PC-3 (cell line): ENCODE measurements at regions not wholly inside any gene's neighbourhood (a gene's known extent, or its start where the extent isn't known, plus 50 kb on each side); places are given as distances from the start of the nearest gene placed in this dataset.

Experiments used
- ATAC-seq: fragments of 200-7000 bp; cut with Tn5 transposase; 2 replicates; pipeline ENCODE4 v1.9.1; 2020; ENCODE audit warnings: mild to moderate bottlenecking, moderate library complexity
- BruUV-seq: library from RNA; stranded (reverse); fragments of 400-500 nt; replicated peaks from 2 replicates; lab custom pipeline; 2021; lab: Mats Ljungman, UMichigan
- CTCF ChIA-PET: fragments of 300-600 bp; sonication (Branson Sonifier 250); formaldehyde crosslinking; loops from one replicate; lab custom pipeline; 2022; ENCODE audit warnings: antibody characterized with exemption; lab: Charles Lee
- POLR2A ChIA-PET: fragments of 300-600 bp; sonication (Branson Sonifier 250); formaldehyde crosslinking; loops from one replicate; lab custom pipeline; 2022; ENCODE audit warnings: antibody characterized with exemption; ENCODE audit not compliant: unreplicated experiment; lab: Charles Lee
- DNase-seq: peaks from one replicate; pipeline ENCODE4 v3.0.0-alpha.2; 2015
- H2AFZ ChIP-seq: fragments of 300-600 bp; sonication (generic); 2 replicates; pipeline ENCODE4 v1.6.0; 2016; ENCODE audit warnings: antibody characterized with exemption, low read length
- H3F3A ChIP-seq: fragments of 300-600 bp; sonication (generic); one replicate; pipeline ENCODE4 v1.6.0; 2017; ENCODE audit warnings: antibody characterized with exemption, low read length, control low read depth, mild to moderate bottlenecking; ENCODE audit not compliant: unreplicated experiment
- H3K27ac ChIP-seq: fragments of 300-600 bp; sonication (generic); 2 replicates; pipeline ENCODE4 v1.5.1; 2016; ENCODE audit warnings: mild to moderate bottlenecking, low read length
- H3K27me3 ChIP-seq: fragments of 300-600 bp; sonication (generic); 2 replicates; pipeline ENCODE4 v1.6.1; 2016; ENCODE audit warnings: low read length, mixed read lengths
- H3K36me3 ChIP-seq: fragments of 300-600 bp; sonication (generic); 2 replicates; pipeline ENCODE4 v1.6.1; 2016; ENCODE audit warnings: low read depth, mixed run types, low read length, mixed read lengths
- H3K4me1 ChIP-seq: fragments of 300-600 bp; sonication (generic); 2 replicates; pipeline ENCODE4 v1.5.1; 2016; ENCODE audit warnings: low read length; ENCODE audit not compliant: insufficient read depth
- H3K4me2 ChIP-seq: fragments of 300-600 bp; sonication (generic); 2 replicates; pipeline ENCODE4 v1.6.0; 2016; ENCODE audit warnings: low read length
- H3K4me3 ChIP-seq: fragments of 300-600 bp; sonication (generic); 2 replicates; pipeline ENCODE4 v1.5.1; 2016; ENCODE audit warnings: mild to moderate bottlenecking, low read length, mixed read lengths
- H3K79me2 ChIP-seq: fragments of 300-600 bp; sonication (generic); 2 replicates; pipeline ENCODE4 v1.6.1; 2017; ENCODE audit warnings: low read length, mixed read lengths
- H3K9ac ChIP-seq: fragments of 300-600 bp; sonication (generic); 2 replicates; pipeline ENCODE4 v1.6.0; 2016; ENCODE audit warnings: mild to moderate bottlenecking, low read length
- H3K9me2 ChIP-seq: fragments of 300-600 bp; sonication (generic); replicated peaks from 2 replicates; pipeline ENCODE4 v1.6.1; 2016; ENCODE audit warnings: mixed run types, low read length, mixed read lengths
- H3K9me3 ChIP-seq: fragments of 300-600 bp; sonication (generic); 2 replicates; pipeline ENCODE4 v1.6.1; 2016; ENCODE audit warnings: low read length, mixed read lengths
- H4K20me1 ChIP-seq: fragments of 300-600 bp; sonication (generic); 2 replicates; pipeline ENCODE4 v1.6.1; 2016; ENCODE audit warnings: low read length, mixed read lengths
- EZH2 ChIP-seq: fragments of 300-600 bp; sonication (generic); IDR thresholded peaks from one replicate; pipeline ENCODE4 v1.6.1; 2017; ENCODE audit warnings: antibody characterized with exemption, mild to moderate bottlenecking, low read length; ENCODE audit not compliant: unreplicated experiment
- EZH2phosphoT487 ChIP-seq: fragments of 300-600 bp; sonication (generic); IDR thresholded peaks from 2 replicates; pipeline ENCODE4 v1.6.1; 2018; ENCODE audit warnings: mild to moderate bottlenecking, antibody characterized with exemption, low read length, borderline replicate concordance
- intact Hi-C: fragments of 100-400 bp; cut with micrococcal nuclease; formaldehyde crosslinking; loops from 2 replicates; pipeline ENCODE4 v1.9.0; 2023
- TF ChIP-seq, protein P1 (sequence below): fragments of 300-600 bp; sonication (generic); conservative IDR thresholded peaks from 2 replicates; pipeline ENCODE4 v1.5.1; 2017; ENCODE audit warnings: antibody characterized with exemption, low read depth, mild to moderate bottlenecking, low read length

DNA sequence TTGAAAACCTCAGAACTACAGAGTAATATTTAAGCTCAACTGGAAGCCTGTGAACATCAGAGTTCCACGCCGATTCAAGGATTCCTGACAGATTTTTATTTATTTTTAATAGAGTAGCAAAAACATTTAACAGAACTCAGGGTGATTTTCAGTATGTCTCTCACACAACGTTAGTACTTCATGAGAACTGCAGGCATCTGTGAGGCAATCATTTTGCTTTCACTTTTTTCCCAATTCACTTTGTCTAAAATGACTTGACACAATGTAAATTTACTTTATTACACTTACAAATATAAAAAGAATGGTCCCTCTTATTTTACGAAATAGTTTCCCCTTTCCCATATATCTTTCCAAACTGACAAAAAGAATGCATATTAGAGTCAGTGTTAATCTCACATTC is 869.5 kb upstream of the EPHA5 start:
- Histone ChIP-seq H3K79me2 (no peaks in the 10 kb centered on the region), H3F3A (no peaks in the 10 kb centered on the region), H3K9me2 (no peaks in the 10 kb centered on the region), H3K36me3 (no peaks in the 10 kb centered on the region), H2AFZ (peak overlapping the region; percentile 56), H3K27ac (no peak overlapping the region), H3K27me3 (no peaks in the 10 kb centered on the region), H3K9ac (no peak overlapping the region), H3K4me1 (0 out of 2 replicates have a peak, but pooled peaks cover 5% of the 10 kb centered on the region), H3K4me2 (peak overlapping the region; percentile 49), H3K4me3 (no peak overlapping the region), H4K20me1 (no peaks in the 10 kb centered on the region), H3K9me3 (no peaks in the 10 kb centered on the region)
- ChIA-PET CTCF (no interaction called here), POLR2A (no interaction called here)
- intact Hi-C loops: no loop called here
- DNase-seq: no peak
- BruUV-seq: no TSS peak
- no peak for ATAC-seq
- TF ChIP-seq EZH2phosphoT487: no peak
- no peak for TF ChIP-seq EZH2
- TF ChIP-seq, protein P1, sequence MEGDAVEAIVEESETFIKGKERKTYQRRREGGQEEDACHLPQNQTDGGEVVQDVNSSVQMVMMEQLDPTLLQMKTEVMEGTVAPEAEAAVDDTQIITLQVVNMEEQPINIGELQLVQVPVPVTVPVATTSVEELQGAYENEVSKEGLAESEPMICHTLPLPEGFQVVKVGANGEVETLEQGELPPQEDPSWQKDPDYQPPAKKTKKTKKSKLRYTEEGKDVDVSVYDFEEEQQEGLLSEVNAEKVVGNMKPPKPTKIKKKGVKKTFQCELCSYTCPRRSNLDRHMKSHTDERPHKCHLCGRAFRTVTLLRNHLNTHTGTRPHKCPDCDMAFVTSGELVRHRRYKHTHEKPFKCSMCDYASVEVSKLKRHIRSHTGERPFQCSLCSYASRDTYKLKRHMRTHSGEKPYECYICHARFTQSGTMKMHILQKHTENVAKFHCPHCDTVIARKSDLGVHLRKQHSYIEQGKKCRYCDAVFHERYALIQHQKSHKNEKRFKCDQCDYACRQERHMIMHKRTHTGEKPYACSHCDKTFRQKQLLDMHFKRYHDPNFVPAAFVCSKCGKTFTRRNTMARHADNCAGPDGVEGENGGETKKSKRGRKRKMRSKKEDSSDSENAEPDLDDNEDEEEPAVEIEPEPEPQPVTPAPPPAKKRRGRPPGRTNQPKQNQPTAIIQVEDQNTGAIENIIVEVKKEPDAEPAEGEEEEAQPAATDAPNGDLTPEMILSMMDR: no peak

DNA sequence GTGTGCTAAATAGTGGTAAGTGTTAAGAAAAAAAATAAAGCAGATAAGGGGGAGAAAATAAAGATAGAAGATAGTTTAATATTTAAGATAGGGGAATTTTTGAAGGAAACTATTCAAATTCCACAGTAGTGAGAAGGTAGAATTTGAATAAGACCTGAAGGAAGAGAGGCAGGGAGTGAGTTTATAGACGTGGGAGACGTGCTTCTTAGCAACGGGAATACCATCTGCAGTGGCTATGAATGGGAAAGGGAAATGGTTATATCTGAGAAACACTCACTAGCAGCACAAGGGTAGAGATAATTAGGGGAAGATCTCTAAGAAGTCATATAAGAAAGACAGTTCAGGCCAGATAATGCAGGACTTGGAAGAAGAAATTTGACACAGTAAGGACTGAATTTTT is 854.5 kb upstream of the EPHA5 start:
- H3K27ac ChIP-seq: no peak overlapping the region
- H3K36me3 ChIP-seq: no peaks in the 10 kb centered on the region
- no peak overlapping the region for H2AFZ ChIP-seq
- DNase-seq: no peak
- intact Hi-C loops: loop anchor here (5.0 kb wide), 1 partner anchor 113 kb away; no protein-coding TSS in a partner anchor
- no peaks in the 10 kb centered on the region for H3K9me2 ChIP-seq
- no peaks in the 10 kb centered on the region for H4K20me1 ChIP-seq
- TF ChIP-seq, protein P1: no peak
- TF ChIP-seq EZH2 (no peak), EZH2phosphoT487 (no peak)
- H3K79me2 ChIP-seq: no peaks in the 10 kb centered on the region
- ChIA-PET CTCF (no interaction called here), POLR2A (no interaction called here)
- no peaks in the 10 kb centered on the region for H3K27me3 ChIP-seq
- no peak overlapping the region for H3K4me2 ChIP-seq
- H3K9me3 ChIP-seq: no peaks in the 10 kb centered on the region; the same call in 1 of the 2 replicates
- H3K4me3 ChIP-seq: no peak overlapping the region
- ATAC-seq: no peak
- BruUV-seq: no TSS peak
- H3F3A ChIP-seq: no peaks in the 10 kb centered on the region
- no peaks in the 10 kb centered on the region for H3K4me1 ChIP-seq
- H3K9ac ChIP-seq: no peak overlapping the region

DNA sequence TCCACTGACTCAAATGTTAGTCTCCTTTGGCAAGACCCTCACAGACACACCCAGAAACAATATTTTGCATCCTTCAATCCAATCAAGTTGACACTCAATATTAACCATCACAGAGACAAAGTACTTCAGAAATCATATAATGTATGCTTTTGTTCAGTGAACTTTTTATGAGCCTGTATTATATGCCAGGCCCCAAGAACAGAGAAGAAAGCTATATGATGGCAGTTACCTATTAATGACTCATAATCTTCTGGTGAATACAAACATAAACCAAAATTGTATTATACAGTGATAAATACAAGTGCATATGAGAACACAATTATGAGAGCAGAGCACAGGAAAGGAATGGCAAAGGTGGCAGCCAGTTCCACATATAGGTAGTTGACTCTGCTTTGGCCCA is 852.0 kb upstream of the EPHA5 start:
- peak overlapping the region; percentile 21; the same call in 1 of the 2 replicates for H3K27ac ChIP-seq
- BruUV-seq: no TSS peak
- no peak overlapping the region for H2AFZ ChIP-seq
- no peak overlapping the region for H3K4me3 ChIP-seq
- ChIA-PET CTCF (no interaction called here), POLR2A (interaction anchor here (0.5 kb wide), 1 partner anchor 54 kb away, joined by 5 read pairs; no protein-coding TSS in a partner anchor)
- ATAC-seq (peak; percentile 93), DNase-seq (peak; percentile 45)
- H3K9me2 ChIP-seq: no peaks in the 10 kb centered on the region
- H3K9me3 ChIP-seq: no peaks in the 10 kb centered on the region; the same call in 1 of the 2 replicates
- H3K36me3 ChIP-seq: no peaks in the 10 kb centered on the region
- no peaks in the 10 kb centered on the region for H3K79me2 ChIP-seq
- H3K9ac ChIP-seq: no peak overlapping the region
- no peaks in the 10 kb centered on the region for H3K4me1 ChIP-seq
- H3K4me2 ChIP-seq: no peak overlapping the region
- H4K20me1 ChIP-seq: no peaks in the 10 kb centered on the region
- intact Hi-C loops: loop anchor here (5.0 kb wide), 1 partner anchor 115 kb away; no protein-coding TSS in a partner anchor
- H3F3A ChIP-seq: no peaks in the 10 kb centered on the region
- H3K27me3 ChIP-seq: no peaks in the 10 kb centered on the region
- TF ChIP-seq, protein P1: no peak
- TF ChIP-seq EZH2 (no peak), EZH2phosphoT487 (no peak)
